ENCODE measurements at regions not wholly inside any gene's neighbourhood (a gene's known extent, or its start where the extent isn't known, plus 50 kb on each side); places are given as distances from the start of the nearest gene placed in this dataset.

- Histone ChIP-seq H3K4me1 (peaks cover 0 to 4% of the 10 kb centered on the region in 2 donors), H3K4me3 (no peak overlapping the region), H3K36me3 (no peaks in the 10 kb centered on the region), H3K27ac (no peak overlapping the region), H3K27me3 (no peaks in the 10 kb centered on the region), H3K9me3 (no peaks in the 10 kb centered on the region)
- no peak for TF ChIP-seq CTCF (IDR thresholded peaks at IDR 0.05)
- DNase-seq (ENCODE audit: low spot score) = no peak
Observed at GRCh38 chr2:206863196-206863595, 76.1 kb upstream of the CPO start.

- no peak overlapping the region for H3K4me3 ChIP-seq
- H3K9me3 ChIP-seq = no peaks in the 10 kb centered on the region
- no peaks in the 10 kb centered on the region for H3K27me3 ChIP-seq
- no peak for TF ChIP-seq CTCF (IDR thresholded peaks at IDR 0.05)
- H3K4me1 ChIP-seq = peaks cover 0 to 4% of the 10 kb centered on the region in 2 donors
- H3K36me3 ChIP-seq = no peaks in the 10 kb centered on the region
- no peak for DNase-seq (ENCODE audit: low spot score)
- no peak overlapping the region for H3K27ac ChIP-seq
Observed at GRCh38 chr2:206863716-206864115, 75.6 kb upstream of the CPO start.

DNA sequence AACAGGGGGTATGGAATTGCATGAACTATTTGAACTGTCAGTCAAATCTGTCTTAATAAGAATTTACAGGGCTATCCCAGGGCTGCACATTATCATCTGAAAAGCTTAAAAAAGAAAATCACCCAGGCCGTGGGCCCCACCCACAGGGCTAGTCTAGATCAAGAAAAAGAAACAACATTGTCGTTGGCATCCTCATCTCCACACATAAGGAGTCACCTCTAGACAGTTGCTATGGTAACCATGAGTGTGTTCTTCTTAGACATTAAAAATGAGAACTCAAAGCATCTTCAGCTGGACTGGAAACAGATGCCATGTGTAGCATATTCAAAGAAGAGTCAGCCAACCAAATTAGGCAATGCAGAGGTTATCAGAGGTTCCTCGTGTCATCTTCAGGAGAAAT is 72.3 kb upstream of the CPO start:
- Histone ChIP-seq H3K36me3 (no peaks in the 10 kb centered on the region), H3K27ac (no peak overlapping the region), H3K4me1 (peaks cover 0 to 4% of the 10 kb centered on the region in 2 donors), H3K9me3 (no peaks in the 10 kb centered on the region), H3K27me3 (no peaks in the 10 kb centered on the region), H3K4me3 (no peak overlapping the region)
- no peak for DNase-seq (ENCODE audit: low spot score)
- no peak for TF ChIP-seq CTCF (IDR thresholded peaks at IDR 0.05)

GRCh38 chr2:206869824-206870495 is 69.4 kb upstream of the CPO start:
- TF ChIP-seq CTCF (IDR thresholded peaks at IDR 0.05) = no peak
- Histone ChIP-seq H3K36me3 (no peaks in the 10 kb centered on the region), H3K4me1 (no peaks in the 10 kb centered on the region), H3K27me3 (no peaks in the 10 kb centered on the region), H3K27ac (no peak overlapping the region), H3K9me3 (no peaks in the 10 kb centered on the region), H3K4me3 (no peak overlapping the region)
- no peak for DNase-seq (ENCODE audit: low spot score)

- no peak for DNase-seq (ENCODE audit: low spot score)
- Histone ChIP-seq H3K27ac (no peak overlapping the region), H3K4me1 (no peaks in the 10 kb centered on the region), H3K27me3 (no peaks in the 10 kb centered on the region), H3K4me3 (no peak overlapping the region), H3K9me3 (no peaks in the 10 kb centered on the region), H3K36me3 (no peaks in the 10 kb centered on the region)
- TF ChIP-seq CTCF (IDR thresholded peaks at IDR 0.05) = no peak
Observed at GRCh38 chr2:206873423-206873822, 65.9 kb upstream of the CPO start.

- Histone ChIP-seq H3K4me1 (no peaks in the 10 kb centered on the region), H3K36me3 (no peaks in the 10 kb centered on the region), H3K9me3 (no peaks in the 10 kb centered on the region), H3K4me3 (no peak overlapping the region), H3K27me3 (no peaks in the 10 kb centered on the region), H3K27ac (no peak overlapping the region)
- DNase-seq (ENCODE audit: low spot score) = no peak
- TF ChIP-seq CTCF (IDR thresholded peaks at IDR 0.05) = no peak
Observed at GRCh38 chr2:206875701-206876100, 63.6 kb upstream of the CPO start.
